ENCODE measurements at regions not wholly inside any gene's neighbourhood (a gene's known extent, or its start where the extent isn't known, plus 50 kb on each side); places are given as distances from the start of the nearest gene placed in this dataset.

- TF ChIP-seq POLR2A (IDR thresholded peaks at IDR 0.05) = no peak
- TF ChIP-seq CTCF (IDR thresholded peaks at IDR 0.05) = no peak
Measured at GRCh38 chr12:76208129-76208528, 123.6 kb upstream of the NAP1L1 start.
